OCI-LY3 (cell line): ENCODE measurements at regions not wholly inside any gene's neighbourhood (a gene's known extent, or its start where the extent isn't known, plus 50 kb on each side); places are given as distances from the start of the nearest gene placed in this dataset.
"Not testable (repeated sequence)": the region's sequence is repeated elsewhere in the genome, so short reads cannot be mapped to it uniquely, and the experiment has no call there.

Experiments used
- CTCF ChIP-seq: fragments of 200-600, 300-600 bp; sonication (generic); IDR thresholded peaks from 2 replicates; pipeline ENCODE4 v1.5.1; 2014; ENCODE audit warnings: antibody characterized with exemption, low read length, low read depth
- EZH2phosphoT487 ChIP-seq: fragments of 200-600 bp; shearing (Covaris generic); IDR thresholded peaks from 2 replicates; pipeline ENCODE4 v1.6.1; 2018; ENCODE audit warnings: antibody characterized with exemption, mixed run types, low read depth

GRCh38 chr16:29310243-29310642, 96.3 kb downstream of the NPIPB11 start:
- not testable (repeated sequence) for TF ChIP-seq EZH2phosphoT487, CTCF
